ENCODE measurements at regions not wholly inside any gene's neighbourhood (a gene's known extent, or its start where the extent isn't known, plus 50 kb on each side); places are given as distances from the start of the nearest gene placed in this dataset.

DNA sequence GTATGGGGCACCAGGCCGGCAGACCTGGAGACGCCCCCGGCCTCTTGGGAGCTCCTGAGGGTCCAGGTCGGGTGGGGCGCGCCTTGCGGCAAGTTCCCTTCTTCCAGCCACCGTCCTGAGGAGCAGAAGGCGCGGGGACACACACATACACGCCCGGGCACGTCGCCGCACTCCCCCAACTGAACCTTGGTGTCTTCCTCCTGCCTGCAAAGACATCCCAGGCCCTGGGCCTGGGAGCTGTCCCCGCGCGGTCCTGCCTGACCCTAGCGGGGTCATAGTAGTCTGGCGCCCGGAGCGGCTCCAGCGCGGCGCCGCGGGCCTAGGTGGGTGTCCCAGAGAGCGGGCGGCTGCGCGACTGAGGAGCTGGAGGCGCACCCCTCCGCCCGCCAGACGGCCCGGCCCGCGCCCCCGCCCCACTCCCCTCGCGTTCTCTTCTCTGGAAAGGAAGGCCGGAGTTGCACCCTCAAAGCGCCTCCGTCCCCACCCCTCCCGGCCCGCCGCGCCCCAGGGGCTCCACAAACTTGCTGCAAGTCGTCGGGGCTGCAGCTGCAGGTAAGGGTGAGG is 185.9 kb upstream of the LINGO1 start:
- H3K4me1 ChIP-seq, result peaks cover 17 to 31% (median 21%) of the 10 kb centered on the region in 4 donors
- H3K4me3 ChIP-seq, result peak overlapping the region; percentile 39 to 51 (median 43)
- TF ChIP-seq EP300 (IDR thresholded peaks at IDR 0.05) (no peak), CTCF (IDR thresholded peaks at IDR 0.05) (no peak), POLR2A (IDR thresholded peaks at IDR 0.05) (no peak), POLR2AphosphoS5 (IDR thresholded peaks at IDR 0.05) (no peak)
- no peaks in the 10 kb centered on the region for H3K36me3 ChIP-seq
- H3K27ac ChIP-seq, result no peak overlapping the region
- 7 to 15% (median 8%) methylated on average over 21 to 50 of the region's 50 CpGs; no CpG with 5 or more reads in 1 of the 5 donors for WGBS, 5 donors
- intact Hi-C loops (cut with DNase I; ENCODE audit: low total_unique reads), result no loop called here
- DNase-seq, result no peak
- H3K27me3 ChIP-seq, result peaks cover 9 to 93% (median 61%) of the 10 kb centered on the region in 3 donors
- no peaks in the 10 kb centered on the region for H3K9me3 ChIP-seq

DNA sequence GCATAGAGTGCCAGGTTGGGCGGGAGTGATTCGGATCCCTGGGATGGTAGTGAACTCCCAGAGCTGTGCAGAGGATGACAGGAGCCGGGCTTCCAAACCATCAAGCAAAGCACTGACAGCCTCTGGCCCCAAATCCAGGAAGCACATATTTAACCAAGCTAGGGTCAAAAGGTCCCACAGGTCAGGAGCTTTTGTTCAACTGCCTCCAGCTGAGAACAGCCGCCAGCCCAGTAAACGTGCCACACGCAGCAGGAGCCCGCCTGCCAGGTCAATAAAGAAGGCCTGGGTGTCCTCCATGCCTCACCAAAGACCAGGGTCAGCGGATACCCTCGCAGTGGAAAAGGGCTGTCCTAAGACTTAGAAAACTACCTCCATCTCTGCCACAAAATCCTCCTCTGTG is 184.7 kb upstream of the LINGO1 start:
- H3K4me1 ChIP-seq, result peaks cover 17 to 31% (median 21%) of the 10 kb centered on the region in 4 donors
- H3K4me3 ChIP-seq, result no peak overlapping the region
- H3K27me3 ChIP-seq, result peaks cover 9 to 90% (median 61%) of the 10 kb centered on the region in 3 donors
- no peaks in the 10 kb centered on the region for H3K9me3 ChIP-seq
- no peak for TF ChIP-seq CTCF (IDR thresholded peaks at IDR 0.05)
- TF ChIP-seq EP300 (IDR thresholded peaks at IDR 0.05), result no peak
- no peak for TF ChIP-seq POLR2A (IDR thresholded peaks at IDR 0.05)
- TF ChIP-seq POLR2AphosphoS5 (IDR thresholded peaks at IDR 0.05), result no peak
- no peak overlapping the region for H3K27ac ChIP-seq
- 67 to 81% (median 73%) methylated on average over 9 of the region's 9 CpGs for whole genome bisulfite sequencing, 5 donors
- no peaks in the 10 kb centered on the region for H3K36me3 ChIP-seq
- no peak for DNase-seq
- intact Hi-C loops (cut with DNase I; ENCODE audit: low total_unique reads), result no loop called here

- intact Hi-C loops (cut with DNase I; ENCODE audit: low total_unique reads), result no loop called here
- no peaks in the 10 kb centered on the region for H3K9me3 ChIP-seq
- DNase-seq, result no peak
- no peak overlapping the region for H3K27ac ChIP-seq
- 46 to 65% (median 54%) methylated on average over 6 to 7 of the region's 7 CpGs for WGBS, 5 donors
- H3K4me3 ChIP-seq, result no peak overlapping the region
- H3K36me3 ChIP-seq, result no peaks in the 10 kb centered on the region
- peaks cover 9 to 90% (median 59%) of the 10 kb centered on the region in 3 donors for H3K27me3 ChIP-seq
- TF ChIP-seq POLR2AphosphoS5 (IDR thresholded peaks at IDR 0.05) (no peak), EP300 (IDR thresholded peaks at IDR 0.05) (no peak), POLR2A (IDR thresholded peaks at IDR 0.05) (no peak), CTCF (IDR thresholded peaks at IDR 0.05) (no peak)
- H3K4me1 ChIP-seq, result peaks cover 17 to 31% (median 21%) of the 10 kb centered on the region in 4 donors
Measured at GRCh38 chr15:77816983-77817382, 184.3 kb upstream of the LINGO1 start.

GRCh38 chr15:77815015-77815414 is 182.3 kb upstream of the LINGO1 start:
- intact Hi-C loops (cut with DNase I; ENCODE audit: low total_unique reads), result no loop called here
- TF ChIP-seq POLR2AphosphoS5 (IDR thresholded peaks at IDR 0.05) (no peak), POLR2A (IDR thresholded peaks at IDR 0.05) (no peak), EP300 (IDR thresholded peaks at IDR 0.05) (no peak), CTCF (IDR thresholded peaks at IDR 0.05) (no peak)
- no peak overlapping the region for H3K27ac ChIP-seq
- no peaks in the 10 kb centered on the region for H3K9me3 ChIP-seq
- H3K4me3 ChIP-seq, result no peak overlapping the region
- peaks cover 5 to 80% (median 40%) of the 10 kb centered on the region in 3 donors for H3K27me3 ChIP-seq
- H3K36me3 ChIP-seq, result no peaks in the 10 kb centered on the region
- no peak for DNase-seq
- 74 to 87% (median 77%) methylated on average over 3 to 7 of the region's 7 CpGs for WGBS, 5 donors
- peaks cover 14 to 24% (median 17%) of the 10 kb centered on the region in 4 donors for H3K4me1 ChIP-seq
